ENCODE measurements at regions not wholly inside any gene's neighbourhood (a gene's known extent, or its start where the extent isn't known, plus 50 kb on each side); places are given as distances from the start of the nearest gene placed in this dataset.

- Histone ChIP-seq H2AFZ (ENCODE audit: low read length) (no peak overlapping the region; the same call in 1 of the 2 replicates), H3K4me1 (replicated peaks in 1 of 4; ENCODE audit: control insufficient read depth in 3 of 4, insufficient read depth in 4 of 4, low read length in 3 of 4) (peaks cover 6 to 19% (median 10%) of the 10 kb centered on the region in 4 experiments), H3K79me2 (ENCODE audit: control insufficient read depth in 1 of 2, insufficient read depth in 2 of 2, low read length in 2 of 2) (peaks cover 0 to 10% of the 10 kb centered on the region in 2 experiments; a peak in 3 of 4 replicates), H2BK5ac (ENCODE audit: low read depth, low read length) (no peak overlapping the region; the same call in 1 of the 2 replicates), H2AK5ac (ENCODE audit: low read depth, low read length) (no peak overlapping the region), H3K36me3 (ENCODE audit: control insufficient read depth in 2 of 4, insufficient read depth in 4 of 4, low read length in 3 of 4) (no peaks in the 10 kb centered on the region), H2BK12ac (ENCODE audit: low read depth, low read length) (no peak overlapping the region), H2BK120ac (replicated peaks; ENCODE audit: low read depth, low read length) (no peak overlapping the region), H4K5ac (ENCODE audit: insufficient read length, low read depth, low read length) (no peak overlapping the region), H3K27me3 (replicated peaks in 1 of 4; ENCODE audit: control insufficient read depth in 3 of 4, extremely low read depth in 1 of 4, insufficient read depth in 3 of 4, low read length in 3 of 4) (peaks cover 0 to 3% (median 1%) of the 10 kb centered on the region in 4 experiments; a peak in 2 of 7 replicates), H4K20me1 (replicated peaks in 1 of 2; ENCODE audit: control insufficient read depth in 1 of 2, insufficient read depth in 2 of 2, low read length in 2 of 2) (peaks cover 0 to 5% of the 10 kb centered on the region in 2 experiments), H3K23me2 (ENCODE audit: low read depth, low read length) (peaks cover 2% of the 10 kb centered on the region), H3K9me3 (ENCODE audit: insufficient read depth in 2 of 2, low read depth in 1 of 2, low read length in 1 of 2) (no peaks in the 10 kb centered on the region), H3K23ac (ENCODE audit: insufficient read length) (no peak overlapping the region), H3K4me2 (ENCODE audit: insufficient read depth in 1 of 2, low read depth in 2 of 2, low read length in 2 of 2) (peak overlapping the region; percentile 44 to 59), H2BK20ac (ENCODE audit: low read length) (no peak overlapping the region), H2BK15ac (ENCODE audit: low read length) (no peak overlapping the region), H3K27ac (ENCODE audit: low read depth, low read length) (no peak overlapping the region), H3K4ac (replicated peaks; ENCODE audit: insufficient read length, low read depth, low read length) (no peak overlapping the region), H3K18ac (ENCODE audit: extremely low read depth, low read length) (no peak overlapping the region), H3K9ac (replicated peaks in 1 of 4; ENCODE audit: extremely low read depth in 1 of 4, low read depth in 3 of 4, low read length in 3 of 4) (no peak overlapping the region), H3K56ac (replicated peaks; ENCODE audit: insufficient read length, low read depth, low read length) (no peak overlapping the region), H4K8ac (ENCODE audit: extremely low read depth, insufficient read depth, low read length) (no peak overlapping the region), H3K79me1 (ENCODE audit: low read depth, low read length) (no peaks in the 10 kb centered on the region), H4K91ac (replicated peaks; ENCODE audit: insufficient read length, low read length) (no peak overlapping the region), H3K4me3 (ENCODE audit: extremely low read depth in 1 of 4, insufficient read depth in 2 of 4, low read depth in 3 of 4, low read length in 4 of 4) (peak overlapping the region in 1 of 4 experiments; percentile 22; a peak in 3 of 8 replicates), H3K14ac (ENCODE audit: insufficient read length) (no peak overlapping the region)
- POLR2A ChIA-PET (ENCODE audit: partially characterized antibody) = no interaction called here
- 34% methylated on average over 2 of the region's 2 CpGs; no CpG with 5 or more reads in 1 of the 2 experiments for WGBS, 2 experiments (ENCODE audit: extremely low coverage in 1 of 2, insufficient coverage in 1 of 2, insufficient read length in 1 of 2, insufficient replicate concordance in 2 of 2, low coverage in 1 of 2, low lambda C conversion rate in 2 of 2, missing lambda C conversion rate in 1 of 2)
- DNase-seq (ENCODE audit: low read depth in 1 of 2, low spot score in 2 of 2) (no peak), FAIRE-seq (peak; percentile 28)
- CTCF ChIA-PET (ENCODE audit: partially characterized antibody) = interaction anchor here (1.2 kb wide), 1 partner anchor 81 kb away, joined by 4 read pairs; no protein-coding TSS in a partner anchor
- no peak for TF ChIP-seq TAF1 (IDR thresholded peaks at IDR 0.05; ENCODE audit: low read depth, low read length)
- no peak for TF ChIP-seq KDM1A (IDR thresholded peaks at IDR 0.05; ENCODE audit: borderline replicate concordance, low read length)
- no peak for TF ChIP-seq SAP30 (IDR thresholded peaks at IDR 0.05; ENCODE audit: insufficient read depth, insufficient replicate concordance, low read length)
- no peak for TF ChIP-seq CHD1 (IDR thresholded peaks at IDR 0.05; ENCODE audit: low read depth, low read length)
These were observed 90.5 kb upstream of the ARHGAP32 start for GRCh38 chr11:129282634-129283033.

Data from H1 (cell line).